GM12872 (cell line): ENCODE measurements at regions not wholly inside any gene's neighbourhood (a gene's known extent, or its start where the extent isn't known, plus 50 kb on each side); places are given as distances from the start of the nearest gene placed in this dataset.

Experiments
- TF ChIP-seq, protein P1 (sequence below): IDR thresholded peaks from 3 replicates; pipeline ENCODE4 v1.5.1; 2011; ENCODE audit warnings: low read depth, mild to moderate bottlenecking, low read length, moderate library complexity; ENCODE audit not compliant: insufficient read depth

GRCh38 chr6:165751486-165751885 is 88.4 kb upstream of the PDE10A start:
- TF ChIP-seq, protein P1, sequence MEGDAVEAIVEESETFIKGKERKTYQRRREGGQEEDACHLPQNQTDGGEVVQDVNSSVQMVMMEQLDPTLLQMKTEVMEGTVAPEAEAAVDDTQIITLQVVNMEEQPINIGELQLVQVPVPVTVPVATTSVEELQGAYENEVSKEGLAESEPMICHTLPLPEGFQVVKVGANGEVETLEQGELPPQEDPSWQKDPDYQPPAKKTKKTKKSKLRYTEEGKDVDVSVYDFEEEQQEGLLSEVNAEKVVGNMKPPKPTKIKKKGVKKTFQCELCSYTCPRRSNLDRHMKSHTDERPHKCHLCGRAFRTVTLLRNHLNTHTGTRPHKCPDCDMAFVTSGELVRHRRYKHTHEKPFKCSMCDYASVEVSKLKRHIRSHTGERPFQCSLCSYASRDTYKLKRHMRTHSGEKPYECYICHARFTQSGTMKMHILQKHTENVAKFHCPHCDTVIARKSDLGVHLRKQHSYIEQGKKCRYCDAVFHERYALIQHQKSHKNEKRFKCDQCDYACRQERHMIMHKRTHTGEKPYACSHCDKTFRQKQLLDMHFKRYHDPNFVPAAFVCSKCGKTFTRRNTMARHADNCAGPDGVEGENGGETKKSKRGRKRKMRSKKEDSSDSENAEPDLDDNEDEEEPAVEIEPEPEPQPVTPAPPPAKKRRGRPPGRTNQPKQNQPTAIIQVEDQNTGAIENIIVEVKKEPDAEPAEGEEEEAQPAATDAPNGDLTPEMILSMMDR = no peak

DNA sequence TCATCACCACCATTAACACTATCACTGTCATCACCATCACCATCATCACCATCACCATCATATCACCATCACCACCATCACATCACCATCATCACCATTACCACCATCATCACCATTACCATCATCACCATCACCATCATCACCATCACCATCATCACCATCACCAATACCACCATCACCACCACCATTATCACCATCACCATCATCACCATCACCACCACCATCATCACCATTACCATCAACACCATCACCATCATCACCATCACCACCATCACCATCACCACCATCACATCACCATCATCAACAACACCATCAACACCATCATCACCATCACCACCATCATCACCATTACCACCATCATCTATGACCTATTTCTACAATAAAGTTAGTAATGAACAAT is 86.1 kb upstream of the PDE10A start:
- TF ChIP-seq, protein P1 = no peak

DNA sequence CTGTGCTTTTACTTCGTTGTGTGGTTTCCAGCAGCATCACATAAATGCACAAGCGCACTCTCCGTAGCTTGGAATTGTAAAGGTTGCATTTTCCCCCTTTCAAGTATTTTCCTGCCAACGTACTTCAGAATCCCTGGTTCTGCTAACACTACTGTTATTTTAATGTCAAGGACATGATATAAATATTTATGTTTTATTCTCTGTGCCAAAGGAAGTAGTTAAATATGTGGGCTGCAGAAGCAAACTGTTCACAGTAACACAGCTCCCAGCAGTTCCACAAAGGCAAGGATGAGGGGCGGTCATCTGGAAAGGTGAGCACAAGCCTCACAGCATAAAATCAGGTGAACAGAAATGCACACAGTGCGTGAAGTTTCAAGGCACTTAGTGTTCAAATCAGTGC is 85.3 kb upstream of the PDE10A start:
- TF ChIP-seq, protein P1 = no peak

DNA sequence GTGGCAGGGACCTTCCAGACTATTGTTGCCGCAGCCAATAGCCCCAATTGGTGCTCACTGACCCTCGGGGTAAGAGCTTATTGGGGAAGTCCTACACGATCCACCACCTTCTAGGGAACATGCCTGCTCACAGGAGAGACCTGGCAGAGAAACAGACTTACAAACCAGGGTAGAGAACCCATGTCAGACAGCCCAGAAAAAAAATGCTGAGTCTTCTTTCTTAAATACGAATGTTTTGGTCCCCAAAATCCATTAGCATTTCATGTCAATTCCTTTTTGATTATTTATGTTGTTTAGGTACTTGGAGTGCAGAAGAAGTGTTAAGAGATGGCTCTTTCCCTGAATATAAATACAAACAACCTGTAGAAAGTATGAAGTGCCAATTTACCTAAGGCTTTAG is 84.9 kb upstream of the PDE10A start:
- TF ChIP-seq, protein P1 = no peak

- TF ChIP-seq, protein P1 = no peak
Observed at GRCh38 chr6:165746331-165746730, 83.3 kb upstream of the PDE10A start.

DNA sequence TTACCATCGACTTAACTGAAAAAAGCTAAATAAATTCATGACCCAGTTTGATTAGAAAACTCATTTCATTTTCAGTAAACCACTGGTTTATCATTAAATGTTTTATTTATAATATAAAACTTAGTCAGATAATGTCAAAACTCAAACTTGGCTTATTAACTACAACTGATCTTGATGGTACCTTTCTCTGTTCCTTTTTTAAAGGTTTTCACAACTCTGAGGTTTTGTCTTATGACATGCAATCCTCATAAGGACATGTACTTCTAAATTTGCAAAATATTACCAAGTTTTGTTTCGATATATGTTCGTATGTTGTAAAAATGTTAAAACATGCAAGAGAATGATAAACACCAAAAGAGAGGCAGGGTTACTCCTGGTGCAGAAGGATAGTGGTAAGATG is 82.5 kb upstream of the PDE10A start:
- TF ChIP-seq, protein P1 = no peak

- TF ChIP-seq, protein P1 = no peak
Observed at GRCh38 chr6:165744555-165745228, 81.7 kb upstream of the PDE10A start.
